Panc1 (cell line): ENCODE measurements at regions not wholly inside any gene's neighbourhood (a gene's known extent, or its start where the extent isn't known, plus 50 kb on each side); places are given as distances from the start of the nearest gene placed in this dataset.

Experiments used
- ATAC-seq: fragments of 200-7000 bp; cut with Tn5 transposase; 2 replicates; pipeline ENCODE4 v1.9.1; 2020; ENCODE audit warnings: mild to moderate bottlenecking, moderate library complexity
- BruUV-seq: library from RNA; stranded (reverse); fragments of 400-500 nt; replicated peaks from 2 replicates; lab custom pipeline; 2021; lab: Mats Ljungman, UMichigan
- CTCF ChIA-PET: fragments of 300-600 bp; sonication (Branson Sonifier 250); formaldehyde crosslinking; loops from one replicate; lab custom pipeline; 2022; ENCODE audit warnings: antibody characterized with exemption; lab: Charles Lee
- POLR2A ChIA-PET: fragments of 300-600 bp; sonication (Branson Sonifier 250); formaldehyde crosslinking; loops from one replicate; lab custom pipeline; 2022; ENCODE audit warnings: antibody characterized with exemption; lab: Charles Lee
- DNase-seq: peaks from one replicate; pipeline ENCODE4 v3.0.0-alpha.2; 2010; ENCODE audit warnings: low read depth, low spot score
- H3K27ac ChIP-seq: 2 replicates; pipeline ENCODE4 v1.5.1; 2011; ENCODE audit warnings: mild to moderate bottlenecking, low read length, inconsistent platforms
- H3K27me3 ChIP-seq: fragments of 200-500 bp; sonication (Bioruptor generic); 2 replicates; pipeline ENCODE4 v1.6.0; 2014; ENCODE audit warnings: low read length, inconsistent platforms; ENCODE audit not compliant: control insufficient read depth, insufficient read depth
- H3K36me3 ChIP-seq: fragments of 200-500 bp; sonication (Bioruptor generic); 2 replicates; pipeline ENCODE4 v1.5.1; 2014; ENCODE audit warnings: inconsistent platforms, mild to moderate bottlenecking, low read length, moderate library complexity; ENCODE audit not compliant: control insufficient read depth, insufficient read depth
- H3K4me1 ChIP-seq: 2 replicates; pipeline ENCODE4 v1.5.1; 2011; ENCODE audit warnings: inconsistent platforms, mild to moderate bottlenecking, low read length, moderate library complexity; ENCODE audit not compliant: control insufficient read depth, insufficient read depth
- H3K4me3 ChIP-seq, 2 experiments: 2 replicates each; pipeline ENCODE4 v1.5.1; 2011 to 2012; ENCODE audit warnings: low read depth in 2 of 2, low read length in 2 of 2, mild to moderate bottlenecking in 2 of 2, inconsistent platforms in 1 of 2, moderate library complexity in 1 of 2
- H3K9me3 ChIP-seq: fragments of 200-500 bp; sonication (Bioruptor generic); 2 replicates; pipeline ENCODE4 v1.5.1; 2014; ENCODE audit warnings: low read depth, mild to moderate bottlenecking, inconsistent platforms, low read length, moderate library complexity; ENCODE audit not compliant: control insufficient read depth, insufficient read depth
- CTCF ChIP-seq: fragments of 450-650 bp; IDR thresholded peaks from 2 replicates; pipeline ENCODE4 v1.5.1; 2017; ENCODE audit warnings: mild to moderate bottlenecking
- POLR2AphosphoS5 ChIP-seq: IDR thresholded peaks from 2 replicates; pipeline ENCODE4 v1.6.1; 2012; ENCODE audit warnings: mild to moderate bottlenecking, low read depth, low read length, moderate library complexity
- REST ChIP-seq, 2 experiments: IDR thresholded peaks; 2 replicates each; pipeline ENCODE4 v1.6.1; 2011 to 2012; ENCODE audit warnings: low read depth in 2 of 2, control low read depth in 1 of 2, low read length in 1 of 2, mild to moderate bottlenecking in 1 of 2, moderate library complexity in 1 of 2; ENCODE audit not compliant: insufficient read depth in 1 of 2
- SIN3A ChIP-seq: IDR thresholded peaks from 2 replicates; pipeline ENCODE4 v1.6.1; 2012; ENCODE audit warnings: low read depth, mild to moderate bottlenecking, low read length, moderate library complexity, borderline replicate concordance; ENCODE audit not compliant: insufficient read depth
- TCF7L2 ChIP-seq: IDR thresholded peaks from 2 replicates; pipeline ENCODE4 v1.6.1; 2011; ENCODE audit warnings: mild to moderate bottlenecking, low read depth, low read length, inconsistent platforms
- in situ Hi-C: cut with HindIII; loops from 2 replicates; pipeline ENCODE4 v1.10.0; 2016; ENCODE audit warnings: low sequenced_read_pairs, low pct_unique_long_range_greater_than_20kb
- intact Hi-C: fragments of 100-400 bp; cut with micrococcal nuclease; formaldehyde crosslinking; loops from one replicate; pipeline ENCODE4 v1.10.0; 2022; ENCODE audit not compliant: unreplicated experiment

GRCh38 chr9:89815903-89816573, 211.2 kb downstream of the GADD45G start:
- ATAC-seq (no peak), DNase-seq (no peak)
- ChIA-PET CTCF (no interaction called here), POLR2A (no interaction called here)
- Histone ChIP-seq H3K4me3 (no peak overlapping the region), H3K27me3 (no peaks in the 10 kb centered on the region), H3K9me3 (no peaks in the 10 kb centered on the region), H3K4me1 (no peaks in the 10 kb centered on the region), H3K27ac (no peak overlapping the region), H3K36me3 (no peaks in the 10 kb centered on the region)
- no peak for TF ChIP-seq SIN3A
- TF ChIP-seq CTCF: no peak
- TF ChIP-seq POLR2AphosphoS5: no peak
- no peak for TF ChIP-seq REST (IDR thresholded peaks at IDR 0.05; ENCODE audit: insufficient read depth in 1 of 2, low read depth in 2 of 2, low read length in 1 of 2)
- TF ChIP-seq TCF7L2: no peak
- no TSS peak for BruUV-seq
- in situ Hi-C loops (no loop called here), intact Hi-C loops (no loop called here)

- no peaks in the 10 kb centered on the region for H3K36me3 ChIP-seq
- CTCF ChIA-PET: no interaction called here
- no peaks in the 10 kb centered on the region for H3K9me3 ChIP-seq
- no TSS peak for BruUV-seq
- no peaks in the 10 kb centered on the region for H3K4me1 ChIP-seq
- POLR2A ChIA-PET: no interaction called here
- ATAC-seq (no peak), DNase-seq (no peak)
- no peak for TF ChIP-seq TCF7L2
- no peak for TF ChIP-seq SIN3A
- TF ChIP-seq POLR2AphosphoS5: no peak
- TF ChIP-seq REST (IDR thresholded peaks at IDR 0.05; ENCODE audit: insufficient read depth in 1 of 2, low read depth in 2 of 2, low read length in 1 of 2): no peak
- no peak for TF ChIP-seq CTCF
- H3K27ac ChIP-seq: no peak overlapping the region
- H3K4me3 ChIP-seq: no peak overlapping the region
- intact Hi-C loops: no loop called here
- in situ Hi-C loops: no loop called here
- no peaks in the 10 kb centered on the region for H3K27me3 ChIP-seq
Observed at GRCh38 chr9:89817151-89817950, 212.5 kb downstream of the GADD45G start.
